GM12878 (cell line): ENCODE measurements at regions not wholly inside any gene's neighbourhood (a gene's known extent, or its start where the extent isn't known, plus 50 kb on each side); places are given as distances from the start of the nearest gene placed in this dataset.

Source experiments
- BRCA1 ChIP-seq: IDR thresholded peaks from 2 replicates; pipeline ENCODE4 v1.6.1; 2011; ENCODE audit warnings: low read depth, low read length, improper control_type of control experiment
- CBFB ChIP-seq: IDR thresholded peaks from 2 replicates; pipeline ENCODE4 v1.6.1; 2016; ENCODE audit warnings: antibody characterized with exemption, low read depth
- CBX3 ChIP-seq: fragments of 200-600 bp; sonication (generic); IDR thresholded peaks from 2 replicates; pipeline ENCODE4 v1.6.1; 2016; ENCODE audit warnings: low read depth, borderline replicate concordance
- GABPA ChIP-seq: IDR thresholded peaks from 2 replicates; pipeline ENCODE4 v1.6.1; 2014; ENCODE audit warnings: antibody characterized with exemption, low read depth, mild to moderate bottlenecking, inconsistent platforms
- JUND ChIP-seq: IDR thresholded peaks from 2 replicates; pipeline ENCODE4 v1.6.1; 2012; ENCODE audit warnings: low read depth, mild to moderate bottlenecking, low read length, improper control_type of control experiment, moderate library complexity
- MYC ChIP-seq: IDR thresholded peaks from 2 replicates; pipeline ENCODE4 v1.6.1; 2011; ENCODE audit warnings: mild to moderate bottlenecking, low read length, moderate library complexity, inconsistent platforms; ENCODE audit not compliant: insufficient read depth, insufficient replicate concordance, insufficient read length, severe bottlenecking
- NFYA ChIP-seq: IDR thresholded peaks from 2 replicates; pipeline ENCODE4 v1.6.1; 2011; ENCODE audit warnings: low read depth, mild to moderate bottlenecking, low read length, improper control_type of control experiment, borderline replicate concordance
- POLR2A ChIP-seq: IDR thresholded peaks from 2 replicates; pipeline ENCODE4 v1.6.1; 2011; ENCODE audit warnings: low read depth, mild to moderate bottlenecking, low read length
- SIN3A ChIP-seq: IDR thresholded peaks from 2 replicates; pipeline ENCODE4 v1.6.1; 2012; ENCODE audit warnings: low read depth, low read length, improper control_type of control experiment
- TAF1 ChIP-seq: IDR thresholded peaks from 2 replicates; pipeline ENCODE4 v1.6.1; 2011; ENCODE audit warnings: mild to moderate bottlenecking, low read depth, low read length, borderline replicate concordance
- ZSCAN29 ChIP-seq: fragments of 450-650 bp; IDR thresholded peaks from 2 replicates; pipeline ENCODE4 v1.6.1; 2017; ENCODE audit warnings: mild to moderate bottlenecking, moderate library complexity
- TF ChIP-seq, protein P1 (sequence below), 3 experiments: IDR thresholded peaks in 2 of 3; conservative IDR thresholded peaks in 1 of 3; 2 replicates each; pipeline ENCODE4 v1.5.1; 2011; ENCODE audit warnings: low read depth in 3 of 3, low read length in 3 of 3, mild to moderate bottlenecking in 3 of 3, control low read depth in 2 of 3, moderate library complexity in 2 of 3, inconsistent platforms in 1 of 3, mixed read lengths in 1 of 3; ENCODE audit not compliant: control insufficient read depth in 2 of 3, insufficient read depth in 1 of 3; ENCODE audit errors: extremely low read depth in 1 of 3
- TF ChIP-seq, protein P2 (sequence below): fragments of 150-350 bp; IDR thresholded peaks from 2 replicates; pipeline ENCODE4 v1.6.1; 2016; ENCODE audit warnings: low read depth, low read length

- TF ChIP-seq GABPA (no peak), CBFB (no peak), POLR2A (no peak), MYC (no peak), SIN3A (no peak), CBX3 (no peak), BRCA1 (no peak), TAF1 (no peak), NFYA (no peak), JUND (no peak), ZSCAN29 (no peak)
- TF ChIP-seq, protein P1, sequence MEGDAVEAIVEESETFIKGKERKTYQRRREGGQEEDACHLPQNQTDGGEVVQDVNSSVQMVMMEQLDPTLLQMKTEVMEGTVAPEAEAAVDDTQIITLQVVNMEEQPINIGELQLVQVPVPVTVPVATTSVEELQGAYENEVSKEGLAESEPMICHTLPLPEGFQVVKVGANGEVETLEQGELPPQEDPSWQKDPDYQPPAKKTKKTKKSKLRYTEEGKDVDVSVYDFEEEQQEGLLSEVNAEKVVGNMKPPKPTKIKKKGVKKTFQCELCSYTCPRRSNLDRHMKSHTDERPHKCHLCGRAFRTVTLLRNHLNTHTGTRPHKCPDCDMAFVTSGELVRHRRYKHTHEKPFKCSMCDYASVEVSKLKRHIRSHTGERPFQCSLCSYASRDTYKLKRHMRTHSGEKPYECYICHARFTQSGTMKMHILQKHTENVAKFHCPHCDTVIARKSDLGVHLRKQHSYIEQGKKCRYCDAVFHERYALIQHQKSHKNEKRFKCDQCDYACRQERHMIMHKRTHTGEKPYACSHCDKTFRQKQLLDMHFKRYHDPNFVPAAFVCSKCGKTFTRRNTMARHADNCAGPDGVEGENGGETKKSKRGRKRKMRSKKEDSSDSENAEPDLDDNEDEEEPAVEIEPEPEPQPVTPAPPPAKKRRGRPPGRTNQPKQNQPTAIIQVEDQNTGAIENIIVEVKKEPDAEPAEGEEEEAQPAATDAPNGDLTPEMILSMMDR (IDR thresholded peaks at IDR 0.05 in 2 of 3, conservative IDR thresholded peaks at IDR 0.05 in 1 of 3; ENCODE audit: control insufficient read depth in 2 of 3, extremely low read depth in 1 of 3, insufficient read depth in 1 of 3, low read depth in 3 of 3, low read length in 3 of 3): no peak
- TF ChIP-seq, protein P2, sequence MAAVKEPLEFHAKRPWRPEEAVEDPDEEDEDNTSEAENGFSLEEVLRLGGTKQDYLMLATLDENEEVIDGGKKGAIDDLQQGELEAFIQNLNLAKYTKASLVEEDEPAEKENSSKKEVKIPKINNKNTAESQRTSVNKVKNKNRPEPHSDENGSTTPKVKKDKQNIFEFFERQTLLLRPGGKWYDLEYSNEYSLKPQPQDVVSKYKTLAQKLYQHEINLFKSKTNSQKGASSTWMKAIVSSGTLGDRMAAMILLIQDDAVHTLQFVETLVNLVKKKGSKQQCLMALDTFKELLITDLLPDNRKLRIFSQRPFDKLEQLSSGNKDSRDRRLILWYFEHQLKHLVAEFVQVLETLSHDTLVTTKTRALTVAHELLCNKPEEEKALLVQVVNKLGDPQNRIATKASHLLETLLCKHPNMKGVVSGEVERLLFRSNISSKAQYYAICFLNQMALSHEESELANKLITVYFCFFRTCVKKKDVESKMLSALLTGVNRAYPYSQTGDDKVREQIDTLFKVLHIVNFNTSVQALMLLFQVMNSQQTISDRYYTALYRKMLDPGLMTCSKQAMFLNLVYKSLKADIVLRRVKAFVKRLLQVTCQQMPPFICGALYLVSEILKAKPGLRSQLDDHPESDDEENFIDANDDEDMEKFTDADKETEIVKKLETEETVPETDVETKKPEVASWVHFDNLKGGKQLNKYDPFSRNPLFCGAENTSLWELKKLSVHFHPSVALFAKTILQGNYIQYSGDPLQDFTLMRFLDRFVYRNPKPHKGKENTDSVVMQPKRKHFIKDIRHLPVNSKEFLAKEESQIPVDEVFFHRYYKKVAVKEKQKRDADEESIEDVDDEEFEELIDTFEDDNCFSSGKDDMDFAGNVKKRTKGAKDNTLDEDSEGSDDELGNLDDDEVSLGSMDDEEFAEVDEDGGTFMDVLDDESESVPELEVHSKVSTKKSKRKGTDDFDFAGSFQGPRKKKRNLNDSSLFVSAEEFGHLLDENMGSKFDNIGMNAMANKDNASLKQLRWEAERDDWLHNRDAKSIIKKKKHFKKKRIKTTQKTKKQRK: no peak
These were observed 181.3 kb upstream of the SIX2 start for GRCh38 chr2:45190481-45190942.
